ENCODE measurements at regions not wholly inside any gene's neighbourhood (a gene's known extent, or its start where the extent isn't known, plus 50 kb on each side); places are given as distances from the start of the nearest gene placed in this dataset.

DNA sequence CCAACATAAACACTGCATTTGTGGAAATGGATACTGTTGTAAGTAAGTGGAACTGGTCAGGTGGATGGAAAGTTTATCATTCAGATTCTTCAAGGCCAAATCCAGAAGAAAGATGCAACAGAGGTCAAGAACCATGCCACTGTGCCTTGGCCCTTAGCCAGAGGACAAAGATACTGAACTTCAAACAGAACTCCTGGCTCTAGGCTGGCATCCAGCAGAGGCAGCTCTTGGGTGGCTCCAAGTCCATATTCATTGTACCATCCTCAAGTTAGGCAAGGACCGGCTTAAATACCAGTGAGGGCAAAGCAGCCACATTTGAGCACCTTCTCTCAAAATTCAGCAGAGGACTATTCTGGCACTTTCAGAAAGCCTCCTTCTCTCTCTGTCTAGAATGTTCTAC is 53.2 kb downstream of the DNAAF9 start:
- TF ChIP-seq, protein P1, sequence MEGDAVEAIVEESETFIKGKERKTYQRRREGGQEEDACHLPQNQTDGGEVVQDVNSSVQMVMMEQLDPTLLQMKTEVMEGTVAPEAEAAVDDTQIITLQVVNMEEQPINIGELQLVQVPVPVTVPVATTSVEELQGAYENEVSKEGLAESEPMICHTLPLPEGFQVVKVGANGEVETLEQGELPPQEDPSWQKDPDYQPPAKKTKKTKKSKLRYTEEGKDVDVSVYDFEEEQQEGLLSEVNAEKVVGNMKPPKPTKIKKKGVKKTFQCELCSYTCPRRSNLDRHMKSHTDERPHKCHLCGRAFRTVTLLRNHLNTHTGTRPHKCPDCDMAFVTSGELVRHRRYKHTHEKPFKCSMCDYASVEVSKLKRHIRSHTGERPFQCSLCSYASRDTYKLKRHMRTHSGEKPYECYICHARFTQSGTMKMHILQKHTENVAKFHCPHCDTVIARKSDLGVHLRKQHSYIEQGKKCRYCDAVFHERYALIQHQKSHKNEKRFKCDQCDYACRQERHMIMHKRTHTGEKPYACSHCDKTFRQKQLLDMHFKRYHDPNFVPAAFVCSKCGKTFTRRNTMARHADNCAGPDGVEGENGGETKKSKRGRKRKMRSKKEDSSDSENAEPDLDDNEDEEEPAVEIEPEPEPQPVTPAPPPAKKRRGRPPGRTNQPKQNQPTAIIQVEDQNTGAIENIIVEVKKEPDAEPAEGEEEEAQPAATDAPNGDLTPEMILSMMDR (IDR thresholded peaks at IDR 0.05; ENCODE audit: low read depth, low read length) = no peak
- DNase-seq (ENCODE audit: extremely low read depth, low read depth) = no peak

DNA sequence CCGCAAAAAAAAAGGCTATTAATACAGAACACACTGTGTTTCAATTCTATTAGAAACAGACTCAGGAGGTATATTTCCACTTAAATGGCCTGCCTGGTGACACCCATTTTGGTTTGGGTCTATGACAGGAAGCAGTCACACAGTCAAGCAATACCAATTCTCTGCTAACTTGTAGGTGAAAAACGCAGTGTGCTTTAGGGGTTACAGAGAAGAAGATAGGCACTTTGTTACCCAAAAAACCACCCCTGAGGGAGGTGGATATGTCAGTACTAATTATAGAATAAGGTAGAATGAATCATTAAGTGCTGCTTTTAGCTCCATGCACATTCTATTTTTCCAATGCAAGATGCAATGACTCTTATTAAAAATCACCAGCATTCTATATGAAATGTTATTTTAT is 53.8 kb downstream of the DNAAF9 start:
- no peak for DNase-seq (ENCODE audit: extremely low read depth, low read depth)
- TF ChIP-seq, protein P1 (IDR thresholded peaks at IDR 0.05; ENCODE audit: low read depth, low read length) = no peak

DNA sequence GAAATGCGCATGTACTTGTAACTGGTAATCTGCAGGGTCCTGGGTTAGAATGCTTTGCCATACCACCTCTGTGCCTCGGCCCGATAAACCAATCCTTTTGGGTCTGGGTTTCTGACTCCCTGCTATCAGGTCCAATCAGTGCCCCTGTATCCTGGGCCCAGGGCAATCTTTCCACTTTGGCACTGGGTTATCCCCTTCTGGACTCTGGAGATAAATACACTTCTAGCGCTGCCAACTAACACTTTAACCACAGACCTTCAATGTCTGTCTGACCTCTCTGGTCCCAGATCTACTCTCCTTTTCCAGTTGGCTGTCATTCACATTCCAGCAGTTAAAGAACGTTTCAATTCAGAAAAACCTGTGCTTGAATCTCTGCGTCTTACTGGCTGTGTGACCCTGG is 55.3 kb downstream of the DNAAF9 start:
- TF ChIP-seq, protein P1 (IDR thresholded peaks at IDR 0.05; ENCODE audit: low read depth, low read length) = no peak

DNA sequence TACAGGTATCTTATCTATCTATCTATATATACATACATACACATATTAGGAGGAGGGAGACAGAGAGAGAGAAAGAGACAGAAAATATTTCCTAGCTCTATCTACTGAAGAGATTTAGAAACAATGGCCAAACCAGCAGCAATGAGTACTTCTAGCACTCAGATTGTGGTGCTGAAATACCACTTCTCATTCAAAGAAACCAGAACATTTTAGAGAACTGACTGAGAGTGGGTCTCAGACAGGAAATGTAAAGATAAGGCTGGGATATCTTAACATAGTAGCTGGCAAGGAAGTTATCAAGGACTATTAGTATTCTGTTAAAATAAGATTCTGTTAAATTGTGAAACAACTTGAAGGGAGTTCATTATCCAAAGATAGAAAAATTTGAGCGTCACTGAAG is 57.0 kb downstream of the DNAAF9 start:
- TF ChIP-seq, protein P1 (IDR thresholded peaks at IDR 0.05; ENCODE audit: low read depth, low read length) = no peak
- no peak for DNase-seq (ENCODE audit: extremely low read depth, low read depth)

More for the DNA sequence above, 55.3 kb downstream of the DNAAF9 start:
- DNase-seq (ENCODE audit: extremely low read depth, low read depth) = no peak

DNA sequence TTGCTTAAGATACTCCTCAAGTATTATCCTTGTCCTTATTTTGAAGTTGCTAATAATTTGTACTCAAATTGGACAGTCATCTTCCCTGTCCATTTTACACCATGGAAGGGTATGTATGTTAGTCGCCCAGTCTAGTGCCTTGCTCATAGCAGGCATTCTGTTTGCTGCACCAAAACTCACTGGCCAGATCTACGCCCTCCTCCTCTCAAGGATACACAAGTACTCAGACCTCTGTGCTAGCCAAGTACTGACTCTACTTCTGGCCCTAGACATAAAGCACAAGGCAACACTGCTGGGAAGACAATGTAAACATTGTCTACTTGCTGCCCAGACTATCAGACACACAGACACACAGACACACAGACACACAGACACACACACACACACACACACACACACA is 57.7 kb downstream of the DNAAF9 start:
- no peak for DNase-seq (ENCODE audit: extremely low read depth, low read depth)
- TF ChIP-seq, protein P1 (IDR thresholded peaks at IDR 0.05; ENCODE audit: low read depth, low read length) = no peak

GRCh38 chr20:3342766-3343165 is 64.7 kb downstream of the DNAAF9 start:
- no peak for DNase-seq (ENCODE audit: extremely low read depth, low read depth)
- TF ChIP-seq, protein P1 (IDR thresholded peaks at IDR 0.05; ENCODE audit: low read depth, low read length) = no peak

DNA sequence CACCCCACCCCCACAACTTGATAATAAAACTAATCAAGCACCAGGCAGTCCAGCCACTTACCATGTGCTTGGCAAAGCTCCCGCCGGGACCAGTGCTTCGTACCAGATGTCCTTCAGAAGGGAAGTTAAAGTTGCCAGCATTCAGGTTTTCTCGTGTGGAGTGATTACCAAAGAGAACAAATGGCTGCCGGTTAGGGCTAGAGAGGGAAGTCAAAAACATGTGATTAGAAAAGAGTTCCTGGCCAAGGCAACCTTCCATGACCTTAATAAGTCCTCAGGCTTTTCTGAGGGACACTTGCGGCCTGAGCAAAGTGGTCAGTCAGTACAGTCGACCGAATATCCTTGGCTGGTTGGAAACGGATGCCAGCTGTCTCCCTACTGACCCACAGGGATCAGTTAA is 67.0 kb downstream of the DNAAF9 start:
- peak; percentile 42 for DNase-seq (ENCODE audit: extremely low read depth, low read depth)
- TF ChIP-seq, protein P1 (IDR thresholded peaks at IDR 0.05; ENCODE audit: low read depth, low read length) = no peak
